ENCODE measurements at regions not wholly inside any gene's neighbourhood (a gene's known extent, or its start where the extent isn't known, plus 50 kb on each side); places are given as distances from the start of the nearest gene placed in this dataset.
"Not testable (repeated sequence)": the region's sequence is repeated elsewhere in the genome, so short reads cannot be mapped to it uniquely, and the experiment has no call there.

- Mint-ChIP-seq H3K36me3 (no peaks in the 10 kb centered on the region), H3K27me3 (ENCODE audit: low read depth in 3 of 3) (peaks cover 0 to 2% (median 0%) of the 10 kb centered on the region in 3 donors), H3K4me3 (no peak overlapping the region), H3K4me1 (no peaks in the 10 kb centered on the region), H3K9me3 (peaks cover 6 to 24% (median 17%) of the 10 kb centered on the region in 6 donors), H3K27ac (no peak overlapping the region)
- no peak for DNase-seq
Observed at GRCh38 chr2:184314829-184315228, 283.5 kb upstream of the ZNF804A start.

GRCh38 chr2:184316921-184317320 is 281.4 kb upstream of the ZNF804A start:
- H3K9me3 Mint-ChIP-seq = peaks cover 10 to 34% (median 21%) of the 10 kb centered on the region in 6 donors
- H3K27ac Mint-ChIP-seq = no peak overlapping the region
- peaks cover 0 to 2% (median 0%) of the 10 kb centered on the region in 3 donors for H3K27me3 Mint-ChIP-seq (ENCODE audit: low read depth in 3 of 3)
- DNase-seq = no peak
- H3K36me3 Mint-ChIP-seq = peaks cover 0 to 4% (median 0%) of the 10 kb centered on the region in 3 donors
- no peaks in the 10 kb centered on the region for H3K4me1 Mint-ChIP-seq
- H3K4me3 Mint-ChIP-seq = no peak overlapping the region

GRCh38 chr2:184322615-184323014 is 275.7 kb upstream of the ZNF804A start:
- H3K4me1 Mint-ChIP-seq = no peaks in the 10 kb centered on the region
- H3K27ac Mint-ChIP-seq = no peak overlapping the region
- no peaks in the 10 kb centered on the region for H3K27me3 Mint-ChIP-seq (ENCODE audit: low read depth in 3 of 3)
- H3K36me3 Mint-ChIP-seq = peaks cover 0 to 4% (median 0%) of the 10 kb centered on the region in 3 donors
- H3K9me3 Mint-ChIP-seq = peaks cover 4 to 36% (median 16%) of the 10 kb centered on the region in 6 donors
- DNase-seq = no peak
- H3K4me3 Mint-ChIP-seq = no peak overlapping the region

GRCh38 chr2:184326066-184326465 is 272.3 kb upstream of the ZNF804A start:
- Mint-ChIP-seq H3K27ac (no peak overlapping the region), H3K4me1 (no peaks in the 10 kb centered on the region), H3K36me3 (peaks cover 0 to 2% (median 0%) of the 10 kb centered on the region in 3 donors), H3K9me3 (peaks cover 4 to 46% (median 20%) of the 10 kb centered on the region in 6 donors), H3K27me3 (ENCODE audit: low read depth in 3 of 3) (no peaks in the 10 kb centered on the region), H3K4me3 (no peak overlapping the region)
- no peak for DNase-seq

- peaks cover 4 to 46% (median 21%) of the 10 kb centered on the region in 6 donors for H3K9me3 Mint-ChIP-seq
- H3K27me3 Mint-ChIP-seq (ENCODE audit: low read depth in 3 of 3); H3K36me3 Mint-ChIP-seq; H3K4me3 Mint-ChIP-seq; H3K4me1 Mint-ChIP-seq; DNase-seq; H3K27ac Mint-ChIP-seq: not testable (repeated sequence)
Observed at GRCh38 chr2:184327805-184328204, 270.5 kb upstream of the ZNF804A start.

- not testable (repeated sequence) for DNase-seq; H3K4me1 Mint-ChIP-seq; H3K4me3 Mint-ChIP-seq; H3K36me3 Mint-ChIP-seq; H3K27ac Mint-ChIP-seq; H3K27me3 Mint-ChIP-seq (ENCODE audit: low read depth in 3 of 3)
- H3K9me3 Mint-ChIP-seq = peaks cover 4 to 52% (median 25%) of the 10 kb centered on the region in 6 donors
Observed at GRCh38 chr2:184330561-184330960, 267.8 kb upstream of the ZNF804A start.

GRCh38 chr2:184336688-184337087 is 261.6 kb upstream of the ZNF804A start:
- no peak for DNase-seq
- Mint-ChIP-seq H3K27me3 (ENCODE audit: low read depth in 3 of 3) (no peaks in the 10 kb centered on the region), H3K4me1 (no peaks in the 10 kb centered on the region), H3K9me3 (peaks cover 0 to 24% (median 10%) of the 10 kb centered on the region in 6 donors), H3K4me3 (no peak overlapping the region), H3K36me3 (no peaks in the 10 kb centered on the region), H3K27ac (no peak overlapping the region)

- no peaks in the 10 kb centered on the region for H3K4me1 Mint-ChIP-seq
- DNase-seq = no peak
- H3K27me3 Mint-ChIP-seq (ENCODE audit: low read depth in 3 of 3) = no peaks in the 10 kb centered on the region
- peaks cover 0 to 32% (median 12%) of the 10 kb centered on the region in 6 donors for H3K9me3 Mint-ChIP-seq
- H3K27ac Mint-ChIP-seq = no peak overlapping the region
- H3K36me3 Mint-ChIP-seq = no peaks in the 10 kb centered on the region
- no peak overlapping the region for H3K4me3 Mint-ChIP-seq
Observed at GRCh38 chr2:184338771-184339170, 259.6 kb upstream of the ZNF804A start.

GRCh38 chr2:184339966-184340365 is 258.4 kb upstream of the ZNF804A start:
- H3K27me3 Mint-ChIP-seq (ENCODE audit: low read depth in 3 of 3) = no peaks in the 10 kb centered on the region
- H3K4me3 Mint-ChIP-seq = no peak overlapping the region
- H3K36me3 Mint-ChIP-seq = no peaks in the 10 kb centered on the region
- H3K9me3 Mint-ChIP-seq = peaks cover 2 to 32% (median 12%) of the 10 kb centered on the region in 6 donors
- H3K27ac Mint-ChIP-seq = no peak overlapping the region
- no peak for DNase-seq
- H3K4me1 Mint-ChIP-seq = no peaks in the 10 kb centered on the region

- H3K27ac Mint-ChIP-seq = no peak overlapping the region
- H3K4me3 Mint-ChIP-seq = no peak overlapping the region
- H3K36me3 Mint-ChIP-seq = no peaks in the 10 kb centered on the region
Observed at GRCh38 chr2:184346338-184346862, 251.9 kb upstream of the ZNF804A start.

GRCh38 chr2:184351126-184351525 is 247.2 kb upstream of the ZNF804A start:
- no peak for DNase-seq
- Mint-ChIP-seq H3K4me1 (no peaks in the 10 kb centered on the region), H3K27me3 (ENCODE audit: low read depth in 3 of 3) (no peaks in the 10 kb centered on the region), H3K4me3 (no peak overlapping the region), H3K9me3 (peaks cover 14 to 45% (median 34%) of the 10 kb centered on the region in 6 donors), H3K36me3 (no peaks in the 10 kb centered on the region), H3K27ac (no peak overlapping the region)

More at GRCh38 chr2:184346338-184346862, 251.9 kb upstream of the ZNF804A start:
- DNase-seq = no peak
- Mint-ChIP-seq H3K27me3 (ENCODE audit: low read depth in 3 of 3) (no peaks in the 10 kb centered on the region), H3K9me3 (peaks cover 16 to 59% (median 34%) of the 10 kb centered on the region in 6 donors), H3K4me1 (no peaks in the 10 kb centered on the region)

- peaks cover 14 to 32% (median 19%) of the 10 kb centered on the region in 6 donors for H3K9me3 Mint-ChIP-seq
- H3K27me3 Mint-ChIP-seq (ENCODE audit: low read depth in 3 of 3) = peaks cover 0 to 1% (median 1%) of the 10 kb centered on the region in 3 donors
- H3K36me3 Mint-ChIP-seq = no peaks in the 10 kb centered on the region
- DNase-seq = no peak
- no peak overlapping the region for H3K4me3 Mint-ChIP-seq
- H3K27ac Mint-ChIP-seq = no peak overlapping the region
- no peaks in the 10 kb centered on the region for H3K4me1 Mint-ChIP-seq
Observed at GRCh38 chr2:184357033-184357432, 241.3 kb upstream of the ZNF804A start.

- H3K9me3 Mint-ChIP-seq = peaks cover 12 to 47% (median 23%) of the 10 kb centered on the region in 6 donors
- H3K36me3 Mint-ChIP-seq = no peaks in the 10 kb centered on the region
- no peak overlapping the region for H3K4me3 Mint-ChIP-seq
Observed at GRCh38 chr2:184359379-184359778, 238.9 kb upstream of the ZNF804A start.

GRCh38 chr2:184363213-184363612 is 235.1 kb upstream of the ZNF804A start:
- H3K9me3 Mint-ChIP-seq = peaks cover 6 to 46% (median 19%) of the 10 kb centered on the region in 6 donors
- DNase-seq = no peak
- no peaks in the 10 kb centered on the region for H3K27me3 Mint-ChIP-seq (ENCODE audit: low read depth in 3 of 3)
- no peak overlapping the region for H3K4me3 Mint-ChIP-seq
- no peaks in the 10 kb centered on the region for H3K4me1 Mint-ChIP-seq
- H3K27ac Mint-ChIP-seq = no peak overlapping the region
- H3K36me3 Mint-ChIP-seq = no peaks in the 10 kb centered on the region

More at GRCh38 chr2:184359379-184359778, 238.9 kb upstream of the ZNF804A start:
- Mint-ChIP-seq H3K4me1 (no peaks in the 10 kb centered on the region), H3K27ac (no peak overlapping the region), H3K27me3 (ENCODE audit: low read depth in 3 of 3) (peaks cover 0 to 1% (median 1%) of the 10 kb centered on the region in 3 donors)
- no peak for DNase-seq

GRCh38 chr2:184367211-184367610 is 231.1 kb upstream of the ZNF804A start:
- H3K36me3 Mint-ChIP-seq = no peaks in the 10 kb centered on the region
- no peaks in the 10 kb centered on the region for H3K4me1 Mint-ChIP-seq
- no peak overlapping the region for H3K27ac Mint-ChIP-seq
- DNase-seq = no peak
- H3K27me3 Mint-ChIP-seq (ENCODE audit: low read depth in 3 of 3) = no peaks in the 10 kb centered on the region
- no peak overlapping the region for H3K4me3 Mint-ChIP-seq
- peaks cover 2 to 43% (median 23%) of the 10 kb centered on the region in 6 donors for H3K9me3 Mint-ChIP-seq

All from immature natural killer cell (primary cell).